GM06990 (cell line): ENCODE measurements at regions not wholly inside any gene's neighbourhood (a gene's known extent, or its start where the extent isn't known, plus 50 kb on each side); places are given as distances from the start of the nearest gene placed in this dataset.

Source experiments
- DNase-seq: peaks from one replicate; pipeline ENCODE4 v3.0.0-alpha.2; 2011; ENCODE audit not compliant: insufficient read length; ENCODE audit errors: extremely low read depth
- H3K27me3 ChIP-seq: replicated peaks from 2 replicates; pipeline ENCODE4 v1.6.0; 2011; ENCODE audit warnings: low read length; ENCODE audit not compliant: control insufficient read depth, insufficient read depth
- H3K36me3 ChIP-seq: 2 replicates; pipeline ENCODE4 v1.5.1; 2011; ENCODE audit warnings: low read length; ENCODE audit not compliant: control insufficient read depth, insufficient read depth
- H3K4me3 ChIP-seq: replicated peaks from 2 replicates; pipeline ENCODE4 v1.5.1; 2011; ENCODE audit warnings: low read depth, mild to moderate bottlenecking, control low read depth, low read length
- TF ChIP-seq, protein P1 (sequence below): IDR thresholded peaks from 2 replicates; pipeline ENCODE4 v1.5.1; 2011; ENCODE audit warnings: low read length, control low read depth, mild to moderate bottlenecking, inconsistent platforms; ENCODE audit not compliant: insufficient read depth, poor library complexity, severe bottlenecking

DNA sequence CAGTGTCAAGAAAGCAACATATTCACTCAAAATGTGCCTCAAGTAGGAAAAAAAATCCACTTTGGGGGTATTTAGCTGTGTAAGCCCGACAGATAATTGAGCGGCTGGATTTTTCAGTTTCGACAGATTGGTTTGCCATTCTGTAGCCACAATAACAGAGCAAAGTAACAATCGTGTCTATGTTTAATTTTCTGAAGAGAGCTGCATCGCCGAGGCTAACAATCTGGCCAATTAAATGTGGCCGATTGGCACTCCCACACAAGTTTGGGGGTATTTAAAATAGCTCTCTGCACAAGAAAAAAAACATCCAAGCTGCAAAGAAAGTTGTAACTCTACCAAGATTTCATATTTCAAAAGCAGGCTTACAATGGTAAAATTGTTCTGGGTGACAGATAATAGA, 99.7 kb upstream of the CDH13 start:
- Histone ChIP-seq H3K27me3 (no peaks in the 10 kb centered on the region), H3K36me3 (no peaks in the 10 kb centered on the region), H3K4me3 (no peak overlapping the region)
- no peak for DNase-seq
- TF ChIP-seq, protein P1, sequence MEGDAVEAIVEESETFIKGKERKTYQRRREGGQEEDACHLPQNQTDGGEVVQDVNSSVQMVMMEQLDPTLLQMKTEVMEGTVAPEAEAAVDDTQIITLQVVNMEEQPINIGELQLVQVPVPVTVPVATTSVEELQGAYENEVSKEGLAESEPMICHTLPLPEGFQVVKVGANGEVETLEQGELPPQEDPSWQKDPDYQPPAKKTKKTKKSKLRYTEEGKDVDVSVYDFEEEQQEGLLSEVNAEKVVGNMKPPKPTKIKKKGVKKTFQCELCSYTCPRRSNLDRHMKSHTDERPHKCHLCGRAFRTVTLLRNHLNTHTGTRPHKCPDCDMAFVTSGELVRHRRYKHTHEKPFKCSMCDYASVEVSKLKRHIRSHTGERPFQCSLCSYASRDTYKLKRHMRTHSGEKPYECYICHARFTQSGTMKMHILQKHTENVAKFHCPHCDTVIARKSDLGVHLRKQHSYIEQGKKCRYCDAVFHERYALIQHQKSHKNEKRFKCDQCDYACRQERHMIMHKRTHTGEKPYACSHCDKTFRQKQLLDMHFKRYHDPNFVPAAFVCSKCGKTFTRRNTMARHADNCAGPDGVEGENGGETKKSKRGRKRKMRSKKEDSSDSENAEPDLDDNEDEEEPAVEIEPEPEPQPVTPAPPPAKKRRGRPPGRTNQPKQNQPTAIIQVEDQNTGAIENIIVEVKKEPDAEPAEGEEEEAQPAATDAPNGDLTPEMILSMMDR, result no peak

DNA sequence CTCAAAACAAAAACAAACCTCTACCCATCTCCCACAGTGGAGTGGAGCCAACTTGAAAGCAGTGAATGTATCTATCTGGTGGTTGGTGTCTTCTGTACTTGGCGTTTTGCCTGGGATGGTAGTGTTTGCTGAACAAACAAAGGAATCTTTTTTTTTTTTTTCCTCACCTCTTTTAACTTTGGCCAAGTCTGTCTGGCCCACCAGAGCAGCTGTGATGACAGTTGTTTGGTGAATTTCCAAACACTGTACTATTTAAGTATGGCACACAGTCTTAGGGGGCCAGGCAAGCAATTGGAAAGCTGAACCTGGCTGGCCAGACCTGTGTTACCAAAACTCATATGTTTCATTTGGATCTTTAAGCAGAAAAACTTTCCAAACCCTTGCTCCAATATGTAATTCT, 101.8 kb upstream of the CDH13 start:
- DNase-seq, result no peak
- H3K4me3 ChIP-seq, result no peak overlapping the region
- no peaks in the 10 kb centered on the region for H3K36me3 ChIP-seq
- TF ChIP-seq, protein P1, result no peak
- no peaks in the 10 kb centered on the region for H3K27me3 ChIP-seq

DNA sequence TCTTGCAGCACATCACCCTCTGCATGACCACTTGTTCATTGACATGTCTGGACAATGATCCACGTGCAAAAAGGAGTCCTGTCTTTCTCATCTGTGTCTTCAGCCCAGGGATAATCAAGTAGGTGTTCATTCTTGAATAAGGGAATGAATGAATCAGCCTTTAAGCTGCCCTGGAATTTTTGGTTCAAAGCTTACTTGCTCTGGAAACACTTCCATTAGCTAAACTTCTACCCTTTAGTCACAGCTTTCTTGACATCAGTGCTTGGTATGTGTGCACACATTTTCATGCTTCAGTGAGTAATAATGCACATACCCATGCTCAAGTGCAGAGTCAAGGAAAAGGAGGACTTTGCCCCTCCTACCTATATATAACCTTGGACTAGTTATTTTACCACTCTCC, 103.0 kb upstream of the CDH13 start:
- DNase-seq, result no peak
- H3K27me3 ChIP-seq, result no peaks in the 10 kb centered on the region
- no peak overlapping the region for H3K4me3 ChIP-seq
- TF ChIP-seq, protein P1, result no peak
- no peaks in the 10 kb centered on the region for H3K36me3 ChIP-seq

DNA sequence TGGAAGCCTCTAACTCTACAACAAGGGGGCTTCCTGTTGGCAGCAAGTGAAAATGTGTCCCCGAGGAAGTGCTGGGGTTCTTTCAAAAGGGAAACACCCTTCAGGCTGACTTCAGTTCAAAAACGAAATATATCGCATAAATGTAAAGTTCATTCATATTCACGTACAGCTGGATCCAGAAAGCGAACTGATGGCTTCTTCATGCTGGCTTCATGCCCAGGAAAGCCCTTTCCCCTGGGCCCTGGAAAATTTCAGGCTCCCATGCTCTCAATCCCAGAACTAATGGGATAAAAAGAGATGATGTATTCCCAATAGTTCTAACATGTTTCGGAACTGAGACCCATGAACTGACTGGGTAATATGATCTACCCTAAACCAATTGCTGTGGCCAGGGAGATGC, 104.7 kb upstream of the CDH13 start:
- TF ChIP-seq, protein P1, result no peak
- DNase-seq, result no peak

DNA sequence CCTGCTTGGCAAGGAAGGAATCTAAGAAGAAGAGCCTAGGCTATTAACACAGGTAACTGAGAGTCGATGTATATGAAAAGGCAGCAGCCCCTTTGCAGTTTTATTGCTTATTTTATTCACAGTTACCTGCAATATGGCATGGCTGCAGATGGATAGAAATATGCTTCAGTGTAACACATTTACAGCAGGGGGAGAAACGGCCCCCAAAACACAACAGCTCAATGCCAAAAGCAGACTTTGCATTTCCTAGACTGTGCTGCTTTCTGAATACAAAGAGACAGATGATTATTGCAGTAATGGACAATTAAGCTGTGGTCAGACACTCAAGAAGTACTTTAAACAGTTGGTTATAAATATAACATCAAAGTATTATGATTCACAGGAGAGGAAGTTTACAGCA, 108.0 kb upstream of the CDH13 start:
- Histone ChIP-seq H3K36me3 (no peaks in the 10 kb centered on the region), H3K27me3 (no peaks in the 10 kb centered on the region), H3K4me3 (no peak overlapping the region)
- no peak for DNase-seq
- TF ChIP-seq, protein P1, result no peak

More for the DNA sequence above, 104.7 kb upstream of the CDH13 start:
- H3K36me3 ChIP-seq, result no peaks in the 10 kb centered on the region
- no peak overlapping the region for H3K4me3 ChIP-seq
- H3K27me3 ChIP-seq, result no peaks in the 10 kb centered on the region

DNA sequence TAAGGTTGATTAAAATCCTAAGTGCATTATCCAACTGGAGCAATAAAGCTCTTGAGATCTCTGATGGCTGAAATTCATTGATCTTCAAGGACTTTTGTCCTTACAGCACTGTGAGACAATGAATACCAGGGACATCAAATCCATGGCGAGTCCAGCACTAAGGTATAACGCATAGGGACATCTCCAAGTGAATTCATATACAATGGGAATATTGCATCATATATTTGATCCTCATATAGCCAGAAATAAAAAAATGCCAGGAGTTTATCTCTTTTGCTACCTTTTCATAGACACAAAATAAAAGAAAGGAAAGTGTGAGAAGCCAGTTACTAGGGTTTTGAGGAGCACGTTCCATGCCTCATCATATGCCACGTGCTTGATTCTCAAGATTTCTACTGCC, 112.5 kb upstream of the CDH13 start:
- DNase-seq, result no peak
- H3K27me3 ChIP-seq, result no peaks in the 10 kb centered on the region
- H3K4me3 ChIP-seq, result no peak overlapping the region
- TF ChIP-seq, protein P1, result no peak
- H3K36me3 ChIP-seq, result no peaks in the 10 kb centered on the region
